ENCODE measurements at regions not wholly inside any gene's neighbourhood (a gene's known extent, or its start where the extent isn't known, plus 50 kb on each side); places are given as distances from the start of the nearest gene placed in this dataset.
"Not testable (repeated sequence)": the region's sequence is repeated elsewhere in the genome, so short reads cannot be mapped to it uniquely, and the experiment has no call there.

DNA sequence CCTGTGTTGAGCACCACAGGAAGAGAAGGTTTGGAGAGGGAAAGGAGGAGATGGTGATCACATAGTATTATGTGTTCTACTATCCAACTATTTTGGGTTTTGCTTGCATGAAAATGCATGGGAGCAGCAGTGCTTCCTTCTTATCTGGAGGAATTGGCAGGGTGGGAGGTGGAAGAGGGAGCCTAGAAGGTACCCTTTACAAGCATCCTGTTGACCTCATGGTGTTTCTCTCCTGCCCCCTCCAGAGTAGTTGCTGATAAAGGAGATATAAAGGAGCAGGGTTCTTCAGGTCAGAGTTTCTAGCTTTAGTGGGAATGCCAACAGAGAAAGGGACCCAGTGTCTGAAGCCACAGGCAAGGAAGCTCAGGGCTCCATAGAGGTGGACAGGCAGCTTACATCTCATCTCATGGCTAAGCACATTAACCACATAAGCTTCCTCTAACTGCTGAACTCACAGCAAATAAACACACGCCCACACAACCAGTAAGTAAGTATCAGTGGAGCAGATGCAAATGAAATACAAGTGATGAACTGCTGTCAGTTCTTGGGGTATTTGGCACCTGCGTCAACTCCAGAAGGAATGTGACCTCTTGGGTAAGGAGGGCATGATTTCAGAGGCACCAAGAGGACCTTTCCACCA is 174.2 kb upstream of the SLC38A2 start:
- DNase-seq = no peak

DNA sequence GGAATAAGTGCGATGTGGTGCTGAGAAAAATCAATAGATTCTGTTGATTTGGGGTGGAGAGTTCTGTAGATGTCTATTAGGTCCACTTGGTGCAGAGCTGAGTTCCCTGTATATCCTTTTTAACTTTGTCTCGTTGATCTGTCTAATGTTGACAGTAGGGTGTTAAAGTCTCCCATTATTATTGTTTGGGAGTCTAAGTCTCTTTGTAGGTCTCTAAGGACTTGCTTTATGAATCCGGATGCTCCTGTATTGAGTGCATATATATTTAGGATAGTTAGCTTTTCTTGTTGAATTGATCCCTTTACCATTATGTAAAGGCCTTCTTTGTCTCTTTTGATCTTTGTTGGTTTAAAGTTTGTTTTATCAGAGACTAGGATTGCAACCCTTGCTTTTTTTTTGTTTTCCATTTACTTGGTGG is 170.8 kb upstream of the SLC38A2 start:
- not testable (repeated sequence) for DNase-seq

DNA sequence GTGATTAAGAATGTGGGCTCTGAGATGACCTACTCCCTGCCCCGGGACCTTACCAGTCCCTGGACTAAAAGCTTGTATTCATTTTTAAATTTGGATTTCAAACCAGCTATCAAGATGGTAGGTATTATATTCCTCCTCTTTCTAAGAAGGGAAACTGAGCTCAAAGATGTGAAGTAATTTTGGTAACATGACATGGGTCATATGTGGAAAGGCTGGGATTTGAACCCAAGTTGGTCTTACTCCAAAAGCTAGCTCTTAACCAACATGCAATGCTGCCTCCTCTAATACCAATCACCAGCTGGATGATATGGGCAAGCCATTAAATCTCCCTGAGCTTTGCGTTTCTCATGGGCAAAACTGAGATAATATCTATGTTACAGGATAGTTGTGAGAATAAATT is 166.4 kb upstream of the SLC38A2 start:
- no peak for DNase-seq

DNA sequence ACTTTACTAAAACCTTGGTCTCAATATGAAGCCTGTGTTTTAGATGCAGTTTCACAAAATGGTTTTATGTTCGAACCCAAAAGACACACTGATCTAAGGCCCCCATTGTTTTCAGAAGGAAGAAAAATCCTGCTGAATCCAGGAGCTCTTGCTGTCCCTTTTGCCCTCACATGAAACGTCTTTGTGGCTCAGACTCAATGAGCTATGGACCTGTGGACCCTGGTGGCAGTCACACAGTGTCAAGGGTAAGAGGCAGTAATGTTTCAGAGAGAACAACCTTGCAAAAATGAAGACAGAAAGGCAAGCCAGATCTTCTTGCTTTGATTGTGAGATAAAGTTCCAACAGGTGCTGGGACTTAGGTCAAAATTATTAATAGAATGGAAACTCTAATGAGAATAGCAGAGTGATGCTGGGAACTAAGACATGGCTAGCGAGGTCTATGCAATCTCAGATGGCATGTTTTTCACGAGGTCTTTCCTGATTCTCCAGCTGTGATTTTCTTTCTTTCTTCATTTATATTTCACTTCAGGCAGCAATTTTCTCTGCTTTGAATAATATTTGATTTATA is 164.9 kb upstream of the SLC38A2 start:
- DNase-seq = no peak

DNA sequence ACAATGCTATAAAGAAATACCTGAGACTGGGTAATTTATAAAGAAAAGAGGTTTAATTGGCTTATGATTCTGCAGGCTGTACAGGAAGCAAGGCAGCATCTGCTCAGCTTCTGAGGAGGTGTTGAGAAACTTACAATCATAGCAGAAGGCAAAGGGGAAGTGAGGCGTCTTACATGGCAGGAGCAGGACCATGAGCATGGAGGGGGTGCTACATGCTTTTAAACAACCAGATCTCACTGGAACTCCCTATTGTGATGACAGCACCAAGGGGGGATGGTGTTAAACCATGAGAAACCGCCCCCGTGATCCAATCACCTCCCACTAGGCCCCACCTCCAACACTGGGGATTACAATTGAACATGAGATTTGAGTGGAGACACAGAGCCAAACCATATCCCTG is 163.7 kb upstream of the SLC38A2 start:
- not testable (repeated sequence) for DNase-seq

DNA sequence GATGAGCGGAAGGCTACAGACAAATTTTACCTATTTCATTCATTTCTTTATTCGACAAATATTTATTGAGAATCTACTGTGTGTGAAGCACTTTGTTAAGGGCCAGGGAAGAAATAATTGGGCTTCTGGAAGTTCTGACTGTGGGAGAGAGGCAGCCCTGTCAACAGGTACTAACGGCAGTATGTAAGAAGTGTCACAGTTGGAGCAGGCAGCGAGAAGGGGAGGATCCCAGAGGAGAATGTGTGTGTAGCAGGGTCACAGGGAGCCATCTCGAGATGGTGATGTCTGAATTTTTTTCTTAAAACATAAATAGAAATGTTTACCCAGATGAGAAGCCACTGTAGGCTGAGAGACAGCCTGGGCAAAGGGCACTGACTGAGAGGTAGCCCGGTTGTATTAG is 163.3 kb upstream of the SLC38A2 start:
- DNase-seq = no peak

DNA sequence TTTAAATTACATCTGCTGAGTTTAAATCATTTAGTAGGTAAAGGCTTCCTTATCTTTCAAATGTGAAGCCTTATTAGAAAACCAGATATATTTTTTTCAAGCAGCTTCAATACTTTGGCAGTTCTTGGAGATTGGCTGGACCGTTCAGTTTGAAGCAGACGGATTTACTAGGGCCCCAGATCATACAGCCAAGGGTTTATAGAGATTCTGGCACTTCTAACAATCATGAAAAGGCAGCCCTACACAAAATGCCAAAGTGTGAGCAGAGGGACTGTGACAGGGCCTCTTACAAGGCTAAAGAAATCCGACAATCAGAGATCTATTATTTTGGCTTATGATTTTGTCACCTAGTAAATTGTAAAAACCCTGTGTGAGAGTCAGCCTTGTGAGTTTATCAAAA is 162.8 kb upstream of the SLC38A2 start:
- no peak for DNase-seq

DNA sequence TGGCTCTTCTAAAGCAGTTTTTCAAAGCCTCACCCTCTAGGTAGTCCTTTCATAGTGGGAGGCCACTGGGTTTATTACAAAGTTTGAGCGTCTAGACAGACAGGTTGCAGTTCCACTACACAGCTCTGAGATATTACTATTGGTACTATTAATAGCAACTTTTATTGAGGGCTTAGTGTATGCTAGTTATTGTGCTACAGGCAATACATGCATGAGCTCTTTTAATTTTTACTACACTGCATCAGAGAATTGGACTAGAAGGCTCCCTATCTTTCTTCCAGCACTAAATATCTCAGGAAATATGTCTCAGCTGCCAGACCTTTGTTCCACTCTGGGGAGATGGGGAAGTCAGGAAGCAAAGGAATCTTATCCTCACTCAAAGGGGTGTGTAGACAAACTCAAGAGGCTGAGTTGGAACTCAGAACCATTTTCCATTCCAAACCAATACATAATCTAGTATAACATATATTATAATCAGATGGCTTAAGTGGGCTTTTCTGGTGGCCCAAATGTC is 161.8 kb upstream of the SLC38A2 start:
- no peak for DNase-seq

DNA sequence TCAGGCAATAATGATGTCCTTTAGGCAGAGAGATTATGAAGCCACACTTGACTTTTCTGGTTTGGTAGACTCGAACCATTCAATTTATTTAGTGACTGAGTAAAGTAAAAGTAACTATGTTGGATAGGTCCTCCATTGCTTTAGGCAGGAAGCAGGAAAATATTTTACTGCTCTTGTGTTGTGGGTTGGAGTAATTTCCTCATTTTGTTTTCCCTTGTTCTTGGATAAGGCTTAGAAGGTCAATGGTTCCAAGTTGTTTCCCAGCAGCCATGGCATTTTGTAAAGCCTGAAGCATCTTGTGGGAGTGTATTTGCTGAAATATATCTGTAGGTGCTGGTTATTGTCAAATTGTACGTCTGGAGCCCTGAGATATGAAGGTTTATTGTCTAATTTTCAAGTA is 161.2 kb upstream of the SLC38A2 start:
- no peak for DNase-seq

DNA sequence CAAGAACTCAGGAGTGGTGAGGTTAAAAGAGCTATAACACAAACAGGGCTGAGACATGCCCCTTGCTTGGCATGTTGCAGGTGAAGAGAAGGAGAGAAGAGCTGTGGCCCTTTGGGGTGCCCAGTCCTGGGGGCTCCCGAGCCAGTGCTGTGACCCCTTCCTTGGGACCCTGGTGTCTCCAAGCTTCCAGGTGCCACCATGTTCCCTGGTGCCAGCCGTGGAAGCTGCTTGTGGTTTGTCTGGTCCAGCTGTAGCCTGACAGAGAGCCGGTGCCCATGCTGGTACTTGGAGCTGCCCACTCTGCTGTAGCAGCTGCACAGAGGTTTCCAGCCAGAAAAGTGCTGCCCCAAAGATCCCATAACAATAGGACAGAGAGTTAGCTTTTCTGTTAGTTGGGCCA is 159.2 kb upstream of the SLC38A2 start:
- no peak for DNase-seq

DNA sequence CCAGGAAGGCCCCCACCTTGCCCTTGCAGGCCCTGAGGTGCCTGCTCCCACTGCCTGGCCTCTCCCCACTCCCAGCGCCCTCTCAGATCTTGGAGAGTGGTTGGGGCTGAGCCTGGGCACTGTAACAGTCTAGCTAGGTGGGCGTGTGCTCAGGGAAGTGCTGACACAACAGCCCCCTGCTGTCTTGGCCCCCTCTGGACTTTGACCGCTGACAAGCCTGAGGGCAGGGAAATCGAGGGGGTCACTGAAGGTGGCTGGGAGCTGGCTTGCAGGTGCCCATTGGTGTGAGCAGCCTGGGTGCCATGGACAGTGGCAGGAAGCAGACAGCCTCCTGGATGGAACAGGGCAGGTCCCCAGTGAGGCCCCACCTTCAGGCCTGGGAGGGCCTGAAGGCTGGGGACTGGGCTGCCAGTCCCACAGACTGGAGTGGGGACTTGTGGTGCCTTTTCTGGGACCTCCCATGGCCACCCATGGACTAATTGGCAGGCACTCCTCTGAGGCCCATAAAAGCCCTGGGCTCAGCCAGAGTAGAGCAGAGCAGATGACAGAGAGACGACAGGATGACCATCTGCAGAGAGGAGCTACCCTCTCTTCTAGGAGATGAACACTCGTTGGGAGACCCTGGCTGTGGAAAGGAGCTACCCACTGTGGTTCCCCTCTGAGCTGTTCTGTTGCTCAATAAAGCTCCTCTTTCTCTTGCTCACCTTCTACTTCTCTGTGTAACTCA is 158.6 kb upstream of the SLC38A2 start:
- no peak for DNase-seq

DNA sequence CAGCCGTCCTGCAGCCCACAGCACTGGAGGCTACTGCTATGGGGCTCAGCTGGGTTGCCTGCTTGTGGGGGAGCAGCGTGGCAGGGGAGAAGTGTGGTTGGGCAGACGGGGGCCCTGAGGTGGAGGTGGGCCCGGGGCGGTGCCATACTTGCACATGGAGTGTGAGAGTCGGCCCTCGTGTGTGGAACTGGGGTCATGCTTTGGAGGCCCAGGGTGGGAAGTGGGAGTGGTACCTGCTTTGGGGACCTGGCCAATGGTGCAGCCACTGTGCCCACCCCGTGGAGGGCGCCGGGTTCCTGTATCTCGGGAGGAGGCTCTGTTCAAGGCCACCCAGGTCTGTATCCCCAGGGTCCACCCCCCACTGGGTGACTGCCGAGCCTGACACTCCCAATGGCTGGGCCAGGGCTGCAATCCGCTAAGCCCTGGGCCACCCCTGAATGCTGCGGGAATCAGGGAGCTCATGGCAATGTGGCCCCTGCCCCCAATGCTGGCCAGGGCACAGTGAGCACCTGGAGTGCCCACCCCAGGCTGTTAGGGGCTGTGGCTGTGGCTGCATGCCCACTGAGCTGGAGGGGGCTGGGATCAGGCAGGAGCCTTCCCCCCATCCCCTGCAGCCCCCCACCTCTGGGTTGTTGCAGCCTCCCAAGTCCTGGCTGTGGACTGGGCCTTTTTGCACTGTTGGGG is 157.9 kb upstream of the SLC38A2 start:
- DNase-seq = no peak

DNA sequence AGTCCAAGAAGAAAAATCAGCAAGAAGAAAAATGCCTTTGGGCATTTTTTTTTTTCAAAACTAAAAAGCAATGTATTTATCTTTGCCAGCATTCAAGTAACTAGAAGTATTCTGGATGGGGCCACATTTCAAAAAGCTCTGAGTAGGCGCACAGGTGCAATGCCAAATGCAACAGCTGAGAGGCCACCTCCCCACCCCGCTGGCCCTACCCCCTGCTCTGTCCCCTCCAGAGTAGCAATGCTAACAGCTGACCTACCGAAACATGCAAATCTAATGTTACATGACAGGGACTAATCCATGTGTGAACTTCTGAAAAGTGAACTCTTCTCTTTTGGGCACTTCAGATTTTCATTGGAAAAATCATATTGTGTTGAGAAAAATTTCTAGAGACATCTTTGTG is 153.7 kb upstream of the SLC38A2 start:
- no peak for DNase-seq

DNA sequence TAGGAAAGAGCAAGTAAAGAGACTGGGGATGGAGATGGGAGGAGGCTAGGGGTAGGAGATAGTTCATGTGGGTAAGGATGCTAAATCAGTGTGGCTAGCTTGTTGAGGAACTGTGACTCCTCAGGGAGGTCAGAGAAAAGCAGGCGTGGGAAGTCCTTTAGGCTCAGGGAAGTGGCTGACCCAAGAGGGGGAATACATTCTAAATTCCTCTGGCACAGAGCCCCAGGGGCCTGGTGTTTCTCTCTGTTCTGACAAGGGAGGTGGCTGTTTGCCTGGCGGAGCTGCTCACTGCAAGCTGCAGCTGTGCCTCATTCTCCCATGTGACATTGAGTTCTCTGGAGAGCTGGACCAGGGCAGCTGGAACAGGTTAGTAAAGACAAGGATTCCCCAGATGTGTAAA is 152.2 kb upstream of the SLC38A2 start:
- no peak for DNase-seq

DNA sequence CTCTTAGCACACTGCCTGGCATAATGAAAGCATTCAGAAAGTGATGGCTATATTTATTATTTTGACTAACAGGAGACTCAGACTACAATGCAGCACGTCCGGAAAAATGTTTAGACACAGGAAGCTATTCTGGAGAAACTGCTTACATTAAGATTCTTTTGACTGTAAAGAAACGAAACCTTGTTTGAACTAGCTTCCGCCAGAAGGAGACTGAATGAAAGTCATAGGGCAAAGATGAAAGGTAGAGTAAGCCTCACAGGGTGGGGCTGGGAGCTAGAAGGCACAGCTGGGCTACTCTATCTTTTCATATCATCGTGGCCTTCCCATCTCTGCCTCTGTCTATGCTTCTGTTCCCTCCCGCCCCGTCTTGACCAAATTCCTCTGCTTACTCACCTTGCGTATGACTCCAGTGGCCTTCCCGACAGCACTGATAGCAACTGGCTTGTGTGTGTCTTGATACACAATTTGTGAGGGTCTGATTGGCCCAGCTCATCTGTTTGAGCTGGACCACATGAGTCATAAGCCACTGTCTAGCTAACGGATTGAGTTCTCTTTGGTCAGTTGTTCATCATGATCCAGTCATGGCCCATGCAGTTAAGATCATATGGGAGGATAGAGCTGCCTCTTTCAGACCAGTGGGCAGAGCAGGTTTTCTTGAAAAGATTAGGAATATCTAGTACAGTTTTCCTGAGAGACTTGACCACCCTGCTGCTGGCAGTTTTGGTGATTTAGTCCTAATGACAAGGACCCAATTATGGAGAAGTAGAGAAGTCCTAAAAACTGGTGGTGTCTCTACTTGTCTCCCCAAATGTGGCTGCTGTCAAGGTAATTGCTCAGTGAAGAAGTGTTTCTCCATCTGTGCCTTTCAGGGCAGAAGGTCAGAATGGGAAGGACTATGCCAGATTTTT is 151.5 kb upstream of the SLC38A2 start:
- DNase-seq = no peak

DNA sequence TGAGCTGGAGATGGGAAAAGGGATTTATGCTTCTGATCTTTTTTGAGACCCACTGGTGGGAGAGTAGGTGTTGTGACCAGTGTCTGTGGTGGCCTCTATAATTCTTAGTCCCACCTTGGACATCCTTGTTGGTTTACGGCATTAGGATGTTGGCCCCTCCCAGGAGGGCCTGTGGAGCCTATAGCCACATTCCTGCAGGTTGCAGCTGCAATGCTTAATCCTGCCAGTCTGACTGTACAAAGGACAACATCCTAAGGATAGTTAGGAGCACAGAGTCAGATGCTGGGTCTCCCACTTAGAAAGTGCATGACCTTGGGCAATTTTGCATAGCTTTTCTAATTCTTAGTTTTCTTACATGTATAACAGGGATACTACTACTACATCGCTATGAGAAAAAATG is 150.9 kb upstream of the SLC38A2 start:
- no peak for DNase-seq

DNA sequence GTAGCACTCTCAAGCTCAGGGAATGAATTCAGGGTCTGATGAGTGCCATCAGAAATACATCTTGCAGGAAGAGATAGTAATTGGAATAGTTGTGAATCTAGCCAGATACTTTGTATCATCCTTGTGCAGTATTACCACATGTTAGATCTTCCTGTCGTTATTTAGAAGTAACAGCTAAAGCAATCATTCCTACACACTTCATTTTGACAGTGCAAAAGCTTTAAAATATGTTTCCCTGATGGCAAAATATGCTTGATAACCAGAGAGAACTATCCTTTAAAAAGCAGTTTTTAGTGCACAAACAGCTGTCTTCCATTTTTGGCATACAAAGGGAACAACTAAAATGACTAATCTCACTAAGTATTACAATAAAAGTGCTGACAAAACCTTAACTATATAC is 149.5 kb upstream of the SLC38A2 start:
- no peak for DNase-seq

DNA sequence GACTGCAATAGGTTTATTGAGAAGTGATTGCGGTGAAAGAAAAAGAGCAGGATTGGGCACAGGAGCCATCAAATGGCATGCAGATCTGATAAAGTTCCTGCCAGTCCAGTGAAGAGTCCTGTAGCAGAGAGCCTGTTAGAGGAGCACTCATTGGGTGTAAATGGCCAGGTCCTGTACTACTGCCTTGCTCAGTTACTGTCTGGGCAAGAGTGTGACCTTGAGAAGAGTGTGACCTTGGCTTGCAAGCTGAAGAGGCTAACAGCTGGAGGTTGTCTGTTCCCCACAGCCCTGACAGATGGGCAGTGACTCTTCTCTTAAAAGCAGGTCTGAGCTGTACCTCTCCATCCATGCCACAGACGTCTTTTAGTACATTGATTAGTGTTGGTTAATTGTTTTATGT is 148.6 kb upstream of the SLC38A2 start:
- DNase-seq = no peak

DNA sequence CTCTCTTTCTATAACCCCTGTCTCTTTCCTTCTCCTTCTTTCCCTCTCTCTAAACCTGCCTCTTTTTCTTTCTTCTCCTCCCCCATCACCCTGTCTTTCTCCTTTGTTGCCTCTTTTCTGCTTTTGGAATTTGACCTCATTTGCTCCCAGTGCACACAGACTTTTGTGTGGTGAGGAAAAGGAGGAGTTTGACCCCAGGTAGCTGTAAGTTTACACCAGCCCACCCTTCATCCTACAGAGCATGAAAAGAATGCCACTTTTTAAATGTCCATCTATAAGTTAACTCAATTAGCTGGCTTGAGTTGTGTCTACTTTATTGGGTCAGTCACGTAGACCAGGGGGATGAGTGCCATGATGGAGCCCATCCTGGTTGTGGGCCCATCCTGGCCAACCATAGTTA is 146.8 kb upstream of the SLC38A2 start:
- DNase-seq = no peak

DNA sequence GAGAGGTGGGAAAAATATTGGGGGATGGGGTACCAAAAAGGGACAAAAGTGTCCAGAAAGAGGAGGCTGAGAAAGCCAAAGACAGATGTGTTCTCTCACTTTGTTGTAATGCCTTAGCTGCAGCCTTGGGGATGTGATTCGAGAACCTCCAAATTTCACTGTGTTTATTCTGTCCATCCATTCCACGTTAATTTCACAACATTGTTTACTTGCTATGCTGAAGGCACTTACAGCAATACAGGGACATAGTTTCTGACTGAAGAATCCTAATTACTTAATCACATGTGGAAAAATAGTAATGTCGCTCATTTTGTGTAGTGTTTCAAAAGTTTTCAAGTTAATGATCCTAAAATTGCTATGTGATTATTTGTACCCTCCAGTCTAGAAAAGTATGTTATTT is 146.2 kb upstream of the SLC38A2 start:
- no peak for DNase-seq

DNA sequence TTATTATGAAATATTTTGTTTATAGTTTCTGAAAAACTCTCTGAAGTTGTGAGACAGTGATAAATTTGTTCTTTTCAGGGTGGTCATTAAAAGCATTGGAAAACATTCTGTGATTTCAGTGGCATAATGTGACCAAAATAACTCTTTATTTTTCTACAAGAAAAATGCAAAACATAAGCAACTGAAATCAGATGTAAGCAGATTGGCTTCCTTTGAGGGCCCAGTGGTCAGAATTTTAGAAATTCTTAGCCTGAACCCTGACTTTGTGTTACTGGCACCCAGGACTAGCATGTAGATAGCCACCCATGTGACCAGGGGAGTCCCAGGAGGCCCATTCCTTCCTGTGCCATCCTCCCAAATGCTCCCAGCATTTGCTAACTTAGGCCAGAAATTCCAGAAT is 145.6 kb upstream of the SLC38A2 start:
- no peak for DNase-seq

DNA sequence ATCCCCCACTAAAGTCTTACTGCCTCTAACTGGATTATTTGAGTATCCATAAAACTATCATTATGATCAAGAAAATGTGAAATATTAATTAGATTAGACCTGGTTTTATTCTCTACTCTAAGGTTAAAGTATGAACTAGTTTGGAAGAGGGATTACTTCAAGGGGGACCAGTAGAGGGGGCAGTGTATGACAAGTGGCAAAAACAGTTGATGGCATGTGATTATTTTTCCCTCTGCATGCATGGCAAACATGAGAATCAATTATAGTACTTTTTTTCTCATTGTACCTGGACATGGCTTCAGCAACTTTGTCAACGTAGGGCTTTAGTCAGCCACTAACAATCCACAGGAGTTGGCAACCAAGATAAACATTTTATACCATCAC is 145.0 kb upstream of the SLC38A2 start:
- DNase-seq = no peak
